ENCODE measurements at regions not wholly inside any gene's neighbourhood (a gene's known extent, or its start where the extent isn't known, plus 50 kb on each side); places are given as distances from the start of the nearest gene placed in this dataset.

DNA sequence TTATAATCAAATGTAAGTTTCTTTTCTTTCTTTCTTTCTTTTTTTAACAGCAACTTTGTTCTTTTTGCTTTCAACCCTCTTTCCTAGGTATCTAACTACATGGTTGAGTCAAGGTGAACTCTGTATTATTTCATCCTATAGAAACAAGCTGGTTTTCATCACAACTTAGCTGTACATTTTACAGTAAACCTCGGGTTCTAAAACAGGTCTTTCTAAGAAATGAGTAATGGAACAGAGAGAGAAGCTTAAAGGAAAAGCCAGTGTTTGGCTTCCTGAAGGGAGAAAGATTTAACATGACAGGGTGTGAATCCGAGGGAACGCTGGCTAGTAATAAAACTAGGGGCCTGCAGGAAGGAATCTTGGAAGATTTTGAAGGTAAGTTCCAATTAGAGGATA lies 143.4 kb upstream of the ITGB1 start:
- DNase-seq (ENCODE audit: low spot score), result no peak

GRCh38 chr10:33100781-33101391 lies 142.9 kb upstream of the ITGB1 start:
- DNase-seq (ENCODE audit: low spot score), result no peak

DNA sequence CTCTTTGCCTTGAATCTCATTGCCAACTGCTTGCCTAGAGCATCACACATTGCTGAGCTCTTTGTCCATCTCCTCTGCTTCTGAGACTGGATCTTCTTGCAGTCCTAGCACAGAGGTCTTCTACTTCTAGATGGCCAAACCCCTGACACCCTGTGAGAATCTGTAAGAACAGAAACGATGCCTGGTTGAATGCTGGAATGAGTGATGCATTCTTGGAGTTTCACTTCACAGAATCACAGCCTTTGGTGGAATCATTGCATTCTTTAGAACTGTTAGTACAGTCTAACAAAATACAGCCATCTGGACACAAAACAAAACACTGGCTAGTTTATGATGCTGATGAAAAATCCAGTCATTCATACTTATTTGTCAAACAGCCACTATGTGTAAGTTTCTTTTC lies 141.7 kb upstream of the ITGB1 start:
- no peak for DNase-seq (ENCODE audit: low spot score)

GRCh38 chr10:33098951-33099663 lies 141.1 kb upstream of the ITGB1 start:
- no peak for DNase-seq (ENCODE audit: low spot score)

DNA sequence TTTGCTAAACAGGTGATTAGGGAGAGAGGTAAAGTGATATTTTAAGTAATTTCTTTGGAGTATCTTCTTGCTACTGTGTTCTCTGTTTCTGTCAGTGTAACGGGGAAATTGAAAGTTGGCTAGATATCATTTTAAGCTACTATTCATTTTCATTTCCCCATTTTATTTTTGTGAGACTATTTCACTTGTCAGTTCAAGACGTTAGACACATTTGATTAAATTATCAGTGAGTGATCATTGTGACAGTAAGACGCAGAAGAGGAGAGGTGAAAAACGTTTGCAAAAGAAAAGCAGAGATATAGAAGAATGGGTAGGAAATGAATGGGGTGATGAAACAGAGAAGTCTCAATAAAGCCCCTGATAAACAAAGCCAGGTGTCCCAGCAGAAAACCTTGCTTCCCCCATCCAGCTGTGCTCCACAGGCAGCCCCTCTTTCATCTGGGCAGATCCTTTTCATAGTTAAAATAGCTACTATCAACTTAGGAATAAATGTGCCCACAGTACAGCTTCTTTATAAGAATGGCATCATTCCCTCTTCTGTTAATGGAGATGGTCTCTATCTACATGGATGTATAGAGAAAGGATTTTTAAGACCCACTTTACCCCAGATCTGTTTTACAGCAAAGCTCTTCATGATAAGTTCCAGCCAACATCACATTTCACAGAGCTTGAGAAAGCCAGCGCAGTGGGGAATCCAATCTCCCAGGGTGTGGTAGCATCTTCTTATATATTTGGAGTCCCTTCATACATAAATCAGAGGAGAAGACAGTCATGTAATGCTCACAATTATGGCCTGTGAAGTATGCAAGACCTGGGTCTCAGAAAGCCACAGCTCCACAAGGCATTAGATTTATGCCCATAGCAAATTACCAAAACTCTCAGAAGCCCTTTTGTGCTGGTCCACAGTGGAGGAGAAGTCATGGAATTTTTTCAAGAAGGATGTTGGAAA lies 138.1 kb upstream of the ITGB1 start:
- no peak for DNase-seq (ENCODE audit: low spot score)

DNA sequence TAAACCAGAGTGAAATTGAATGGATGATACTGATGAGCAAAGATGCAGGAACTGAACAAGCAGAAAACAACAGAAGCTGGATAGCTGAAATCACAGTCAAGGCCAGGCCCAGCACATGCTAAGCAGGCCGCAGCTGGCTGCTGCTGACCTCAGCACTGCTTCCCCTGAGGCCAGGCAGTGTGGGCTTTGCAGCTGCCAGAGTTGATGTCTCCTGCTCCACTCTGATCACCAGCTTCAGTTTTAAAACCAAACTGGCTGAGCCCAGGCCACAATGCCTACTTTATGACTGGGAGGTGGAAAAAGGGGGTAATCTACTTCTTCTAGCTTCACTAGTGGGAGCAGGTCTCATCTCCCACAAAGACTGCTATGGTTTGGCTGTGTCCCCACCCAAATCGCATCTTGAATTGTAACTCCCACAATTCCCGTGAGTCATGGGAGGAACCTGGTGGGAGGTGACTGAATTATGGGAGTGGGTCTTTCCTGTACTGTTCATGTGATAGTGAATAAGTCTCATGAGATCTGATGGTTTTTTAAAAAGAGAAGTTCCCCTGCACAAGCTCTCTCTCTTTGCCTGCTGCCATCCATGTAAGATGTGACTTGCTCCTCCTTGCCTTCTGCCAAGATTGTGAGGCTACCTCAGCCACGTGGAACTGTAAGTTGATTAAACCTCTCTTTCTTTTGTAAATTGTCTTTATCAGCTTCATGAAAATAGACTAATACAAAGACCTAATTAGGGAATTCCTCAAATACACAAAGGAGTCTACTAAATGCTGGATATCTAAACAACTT lies 136.4 kb upstream of the ITGB1 start:
- DNase-seq (ENCODE audit: low spot score), result no peak

DNA sequence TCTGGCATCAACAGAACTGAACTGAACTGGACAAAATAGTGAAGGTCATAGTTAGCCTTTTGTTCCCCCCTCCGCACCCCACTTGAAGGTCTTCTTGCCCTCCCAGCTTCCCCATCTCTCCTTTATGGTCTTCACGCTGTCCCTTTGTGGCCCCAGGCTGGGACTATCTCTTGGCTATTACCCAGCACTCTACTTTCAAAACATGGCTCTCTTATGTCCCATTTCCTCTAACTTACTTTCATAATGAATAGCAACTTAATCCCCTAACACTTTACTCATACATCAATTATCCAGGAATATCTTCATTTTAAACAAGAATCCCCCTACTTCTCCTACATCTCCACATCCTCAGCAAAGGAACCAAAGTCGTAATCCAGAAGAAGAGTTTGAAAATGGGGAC lies 135.3 kb upstream of the ITGB1 start:
- DNase-seq (ENCODE audit: low spot score), result no peak

DNA sequence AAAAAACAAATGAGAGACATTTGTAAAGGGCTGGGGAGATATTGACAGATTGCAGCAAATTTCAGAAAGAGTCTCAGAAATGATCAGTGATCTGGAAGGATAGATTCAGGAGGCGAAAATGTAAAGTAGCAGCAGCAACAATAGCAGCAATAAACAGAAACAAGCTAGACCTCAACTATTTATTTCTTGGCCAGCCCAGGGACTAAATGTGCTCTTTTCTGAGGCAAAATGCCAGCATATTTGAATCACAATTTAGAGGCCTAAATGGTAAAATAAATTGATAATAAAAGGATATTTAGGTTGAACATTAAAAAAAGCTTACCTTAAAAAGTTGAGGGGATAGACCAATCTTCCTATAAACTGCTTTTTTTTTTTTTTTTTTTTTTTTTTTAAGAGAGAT lies 134.6 kb upstream of the ITGB1 start:
- no peak for DNase-seq (ENCODE audit: low spot score)

DNA sequence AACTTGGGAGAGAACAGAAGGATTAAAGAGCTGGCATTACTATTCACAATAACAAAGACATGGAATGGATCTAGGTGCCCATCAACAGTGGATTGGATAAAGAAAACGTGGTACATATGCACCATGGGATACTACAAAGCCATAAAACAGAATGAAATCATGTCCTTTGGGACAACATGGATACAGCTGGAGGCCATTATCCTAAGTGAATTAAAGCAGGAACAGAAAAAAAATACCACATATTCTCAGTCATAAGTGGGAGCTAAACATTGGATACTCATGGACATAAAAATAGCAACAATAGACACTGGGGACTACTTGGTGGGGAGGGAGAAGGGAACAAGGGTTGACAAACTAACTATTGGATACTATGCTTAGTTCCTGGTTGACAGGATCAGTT lies 133.2 kb upstream of the ITGB1 start:
- DNase-seq (ENCODE audit: low spot score), result no peak

DNA sequence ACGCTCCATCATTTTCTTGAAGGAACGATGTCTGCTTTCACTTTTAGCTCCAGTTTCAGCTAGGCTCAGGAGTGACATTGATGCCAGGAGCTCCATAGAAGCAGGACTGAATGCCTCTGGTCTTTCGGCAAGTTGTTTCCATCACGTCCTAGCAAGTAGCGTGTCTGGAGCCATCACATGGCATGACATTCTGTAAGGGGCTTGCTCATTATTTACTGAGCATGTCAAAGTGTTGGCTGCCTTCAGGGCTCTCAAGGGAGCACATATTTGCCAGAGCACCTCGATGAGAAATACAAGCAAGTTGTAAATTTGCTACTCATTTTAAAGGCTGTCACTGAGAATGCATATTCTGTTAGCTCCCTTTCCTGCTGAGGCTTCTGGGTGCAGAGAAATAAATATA lies 131.0 kb upstream of the ITGB1 start:
- no peak for DNase-seq (ENCODE audit: low spot score)

DNA sequence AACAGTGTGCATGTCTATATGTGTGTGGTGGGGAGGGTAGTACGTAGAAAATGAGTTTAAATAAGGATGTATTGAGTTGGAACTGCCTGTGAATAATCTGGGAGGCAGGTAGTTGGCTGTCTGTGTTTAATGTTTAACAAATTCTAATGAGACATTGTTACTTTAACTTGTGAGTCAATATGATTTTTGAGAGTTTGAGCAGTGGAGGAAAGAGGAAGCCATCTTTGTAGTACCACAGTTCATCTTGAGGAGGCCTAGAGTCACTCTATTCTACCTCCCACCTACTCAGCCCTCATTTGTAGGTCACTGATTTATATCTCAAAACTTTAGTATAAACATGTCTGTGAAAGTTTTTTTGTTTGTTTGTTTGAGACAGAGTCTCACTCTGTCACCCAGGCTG lies 129.9 kb upstream of the ITGB1 start:
- peak; percentile 77 for DNase-seq (ENCODE audit: low spot score)

DNA sequence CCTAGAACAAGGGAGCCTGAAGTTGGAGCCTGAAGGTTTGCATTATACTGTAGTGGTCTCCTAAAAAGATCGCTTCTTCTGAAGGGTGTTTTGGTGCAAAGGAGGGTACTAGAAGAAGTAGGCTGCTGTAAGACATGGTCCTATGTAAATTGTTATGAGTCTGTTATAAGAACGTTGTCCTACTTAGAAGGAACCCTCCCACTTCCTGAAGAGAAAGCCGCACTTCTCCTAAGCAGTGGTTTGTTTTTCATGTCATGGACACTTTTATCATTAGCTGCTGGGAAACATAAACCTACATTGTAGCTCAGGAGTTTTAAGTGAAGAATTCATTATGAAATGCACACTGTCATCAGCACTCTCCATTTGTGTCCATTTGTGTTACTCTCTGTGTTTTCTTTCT lies 129.1 kb upstream of the ITGB1 start:
- no peak for DNase-seq (ENCODE audit: low spot score)

DNA sequence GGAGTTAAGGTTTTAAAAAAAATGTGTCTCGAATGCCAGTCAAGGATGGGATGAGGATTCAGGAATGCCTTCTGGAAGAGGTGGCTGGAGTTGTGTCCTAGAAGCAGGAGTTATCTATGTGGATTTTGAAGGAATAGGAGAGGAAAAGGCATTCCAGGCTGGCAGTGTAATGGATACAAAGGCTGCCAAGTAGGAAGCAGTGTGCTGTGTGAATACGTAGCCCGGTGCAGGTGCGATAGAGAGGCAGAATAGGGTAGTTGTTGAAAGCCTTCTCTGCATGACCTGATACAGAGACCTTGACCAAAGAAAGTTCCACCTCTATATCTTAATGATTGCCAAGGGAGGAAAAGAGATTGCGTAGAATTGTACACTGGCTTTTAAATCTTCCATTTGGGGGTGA lies 128.1 kb upstream of the ITGB1 start:
- DNase-seq (ENCODE audit: low spot score), result no peak

DNA sequence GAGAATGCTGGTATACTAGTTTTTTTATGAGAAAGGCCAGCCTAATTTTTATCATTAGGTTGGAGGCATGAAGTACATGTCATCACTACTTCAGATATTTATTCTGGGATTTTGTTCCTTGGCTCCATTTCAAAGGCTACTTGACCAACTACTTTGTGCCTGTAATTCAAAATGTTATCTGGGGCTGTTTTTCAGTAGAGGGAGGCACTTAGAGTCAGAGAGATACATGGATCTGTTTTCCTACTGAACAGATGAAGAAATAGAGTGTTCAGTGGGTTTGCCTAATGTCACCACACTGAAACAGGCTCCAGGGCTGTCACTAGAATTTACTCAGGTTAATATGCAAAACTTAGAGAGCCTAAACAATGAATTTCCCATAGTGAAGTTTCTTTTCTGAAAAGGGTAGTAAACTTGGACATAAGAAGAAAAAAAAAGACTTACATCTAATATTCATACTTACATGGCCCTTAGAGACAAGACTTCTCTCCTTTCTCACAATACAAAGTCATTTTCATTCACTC lies 127.3 kb upstream of the ITGB1 start:
- DNase-seq (ENCODE audit: low spot score), result no peak

GRCh38 chr10:33084453-33084852 lies 126.4 kb upstream of the ITGB1 start:
- peak; percentile 58 for DNase-seq (ENCODE audit: low spot score)

GRCh38 chr10:33082373-33082895 lies 124.4 kb upstream of the ITGB1 start:
- DNase-seq (ENCODE audit: low spot score), result no peak

DNA sequence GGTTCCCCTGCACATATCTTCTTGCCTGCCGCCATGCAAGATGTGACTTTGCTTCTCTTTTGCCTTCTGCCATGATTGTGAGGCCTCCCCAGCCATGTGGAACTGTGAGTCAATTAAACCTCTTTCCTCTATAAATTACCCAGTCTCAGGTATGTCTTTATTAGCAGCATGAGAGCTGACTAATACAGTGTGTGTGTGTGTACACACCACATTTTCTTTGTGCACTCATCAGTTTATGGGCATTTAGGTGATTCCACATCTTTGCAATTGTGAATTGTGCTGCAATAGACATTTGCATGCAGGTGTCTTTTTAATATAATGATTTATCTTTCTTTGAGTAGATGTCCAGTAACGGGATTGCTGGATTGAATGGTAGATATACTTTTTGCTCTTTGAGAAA lies 122.4 kb upstream of the ITGB1 start:
- DNase-seq (ENCODE audit: low spot score), result peak; percentile 23

DNA sequence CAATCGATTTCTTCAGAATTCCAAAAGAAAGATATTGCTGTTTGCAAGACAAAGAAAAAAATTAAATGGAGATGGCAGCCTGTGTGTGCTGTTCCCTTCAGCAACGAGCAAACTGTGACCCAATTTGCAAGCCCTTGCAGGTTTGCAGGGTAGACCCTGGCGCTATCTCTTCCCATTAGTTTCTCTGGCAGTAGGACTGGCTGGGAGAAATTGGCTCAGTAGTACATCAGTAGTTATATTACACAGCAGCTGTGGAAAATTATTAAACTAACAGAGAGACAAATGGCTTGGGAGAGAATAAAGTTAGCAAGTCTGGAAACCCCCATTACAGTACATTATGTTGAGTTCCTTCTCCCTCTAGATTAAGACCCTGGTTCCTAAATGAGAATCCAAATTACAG lies 116.4 kb upstream of the ITGB1 start:
- DNase-seq (ENCODE audit: low spot score), result no peak

DNA sequence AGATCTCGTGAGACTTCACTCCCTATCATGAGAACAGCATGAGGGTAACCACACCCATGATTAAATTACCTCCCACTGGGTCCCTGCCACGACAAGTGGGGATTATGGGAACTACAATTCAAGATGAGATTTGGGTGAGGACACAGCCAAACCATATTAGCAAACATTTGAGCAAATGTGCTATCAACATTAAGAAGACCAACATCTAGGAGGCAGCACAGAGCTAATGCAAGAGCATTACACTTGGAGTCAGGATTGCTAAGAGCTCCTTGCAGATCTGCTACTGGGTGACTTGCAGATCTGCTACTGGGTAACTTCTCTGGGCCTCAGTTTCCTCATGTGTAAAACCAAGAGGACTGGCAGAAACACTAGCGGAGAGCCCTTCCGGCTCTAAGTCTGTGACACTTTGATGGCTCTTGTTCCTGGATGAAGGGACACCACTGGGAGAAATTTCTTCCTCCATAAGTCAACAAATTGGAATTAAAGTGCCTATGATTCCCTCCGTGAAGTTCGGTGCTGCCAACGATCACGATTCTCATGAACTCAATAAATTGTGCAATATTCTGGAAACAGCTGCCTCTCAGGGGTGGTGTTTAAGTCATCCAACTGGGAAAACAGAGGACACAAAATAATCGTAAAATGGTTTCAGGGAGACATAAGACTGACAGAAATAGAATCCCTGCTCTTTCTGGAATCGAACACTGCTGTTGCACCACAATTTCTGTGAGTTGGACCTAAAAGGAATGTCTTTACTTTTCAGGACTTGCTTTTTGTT lies 115.8 kb upstream of the ITGB1 start:
- no peak for DNase-seq (ENCODE audit: low spot score)

- no peak for DNase-seq (ENCODE audit: low spot score)
Observed at GRCh38 chr10:33071857-33072256, 113.8 kb upstream of the ITGB1 start.

- DNase-seq (ENCODE audit: low spot score), result no peak
Observed at GRCh38 chr10:33070101-33070500, 112.1 kb upstream of the ITGB1 start.
